GM19463 (cell line): ENCODE measurements at regions not wholly inside any gene's neighbourhood (a gene's known extent, or its start where the extent isn't known, plus 50 kb on each side); places are given as distances from the start of the nearest gene placed in this dataset.
A peak's percentile ranks its signal among the peaks of the same experiment; 100 is the strongest.

Experiments
- ATAC-seq: cut with Tn5 transposase; IDR thresholded peaks from one replicate; pipeline ENCODE4 v1.9.1; 2021; ENCODE audit warnings: mild to moderate bottlenecking, moderate library complexity; ENCODE audit not compliant: unreplicated experiment

DNA sequence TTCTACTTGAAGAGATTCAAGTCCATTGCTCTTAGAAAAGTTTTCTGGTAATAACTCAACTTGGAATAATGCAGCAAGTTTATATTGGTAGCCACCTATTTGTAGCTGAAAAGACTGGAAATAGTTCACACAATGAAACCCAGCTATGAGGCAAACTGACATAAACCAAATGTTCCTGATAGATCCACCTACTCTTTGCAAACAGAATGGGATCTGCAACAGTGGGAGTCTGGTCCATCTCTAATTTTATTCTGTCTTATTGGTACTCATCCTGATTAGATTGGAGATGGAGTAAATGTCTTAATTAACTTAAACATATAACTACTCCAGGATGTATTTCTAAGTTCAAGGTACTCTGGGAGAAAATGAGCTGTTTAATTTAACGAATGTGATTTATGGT lies 438.0 kb downstream of the OLFM4 start:
- no peak for ATAC-seq

DNA sequence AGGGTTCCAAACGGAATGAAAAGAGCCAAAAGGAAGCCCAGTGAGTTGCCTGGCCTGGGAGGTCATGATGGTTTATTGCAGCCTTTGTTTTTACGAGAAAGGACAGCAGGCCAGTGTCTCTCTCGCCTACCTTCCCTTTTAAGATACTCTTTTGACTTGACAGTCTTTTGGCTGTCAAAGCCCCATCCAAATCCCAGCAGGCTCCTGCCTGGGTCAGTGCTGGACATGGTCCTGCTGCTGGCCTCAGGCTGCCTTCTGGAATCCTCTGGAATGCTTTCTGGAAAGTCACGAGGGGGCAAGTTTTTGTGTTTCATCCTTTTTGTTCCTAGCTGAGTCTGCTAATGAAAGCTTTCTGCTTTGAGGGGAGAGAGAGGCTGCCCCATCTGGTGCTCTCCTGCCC lies 444.8 kb downstream of the OLFM4 start:
- ATAC-seq, result no peak

DNA sequence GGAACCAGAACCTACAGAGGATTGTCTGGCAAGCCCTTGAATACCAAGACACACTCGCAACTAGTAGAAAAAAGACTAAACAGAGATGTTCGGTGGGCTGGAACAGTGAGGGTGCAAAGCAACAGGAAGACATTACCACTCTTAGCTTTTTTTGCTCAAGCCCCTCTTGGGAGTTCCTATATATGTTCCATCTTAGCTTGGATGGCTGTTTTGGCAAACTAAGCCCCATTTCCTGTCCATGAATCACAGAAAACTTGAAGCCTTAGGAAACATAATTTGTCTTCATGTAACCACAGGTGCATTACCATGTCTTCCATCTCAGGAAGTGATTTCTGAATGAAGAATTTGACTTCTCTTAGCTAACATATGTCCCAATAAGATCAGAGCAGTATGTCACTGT lies 446.3 kb downstream of the OLFM4 start:
- no peak for ATAC-seq

DNA sequence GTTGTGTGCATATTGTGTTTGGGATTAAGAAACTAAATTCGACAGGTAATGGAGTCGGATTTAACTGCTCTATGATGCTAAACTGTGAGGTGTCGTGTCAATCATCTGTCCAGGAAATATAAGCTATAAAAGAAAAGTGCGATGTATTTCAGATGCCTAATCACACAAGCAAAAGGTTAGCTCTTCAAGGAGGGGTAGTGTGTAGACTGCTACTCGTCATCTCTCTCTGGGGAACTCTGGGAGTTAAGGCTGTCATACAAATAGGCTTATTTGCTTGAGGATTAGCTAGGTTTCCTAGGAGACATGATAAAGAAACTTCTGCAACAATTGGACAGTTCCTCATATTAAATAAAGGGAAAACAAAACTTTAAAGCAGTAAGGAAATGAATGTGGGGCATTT lies 462.1 kb downstream of the OLFM4 start:
- no peak for ATAC-seq

DNA sequence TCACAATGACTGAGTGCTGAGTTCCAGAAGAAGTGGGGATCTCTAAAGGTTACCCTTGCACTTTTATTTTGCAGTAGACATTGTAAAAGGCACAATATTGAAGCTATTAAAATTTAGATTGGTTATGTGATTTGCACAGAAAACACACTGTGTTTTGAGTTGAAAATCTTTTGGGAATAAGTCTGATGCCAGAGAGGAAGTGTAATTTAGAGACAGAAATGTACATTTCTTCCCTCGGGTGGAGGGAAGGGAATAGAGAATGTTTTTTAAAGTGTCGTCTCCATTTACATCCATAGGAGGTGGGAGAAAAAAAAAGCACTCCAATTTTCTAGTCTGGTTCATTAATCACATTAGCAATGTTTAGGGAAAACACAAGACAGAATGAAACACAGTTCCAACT lies 465.8 kb downstream of the OLFM4 start:
- ATAC-seq, result no peak

DNA sequence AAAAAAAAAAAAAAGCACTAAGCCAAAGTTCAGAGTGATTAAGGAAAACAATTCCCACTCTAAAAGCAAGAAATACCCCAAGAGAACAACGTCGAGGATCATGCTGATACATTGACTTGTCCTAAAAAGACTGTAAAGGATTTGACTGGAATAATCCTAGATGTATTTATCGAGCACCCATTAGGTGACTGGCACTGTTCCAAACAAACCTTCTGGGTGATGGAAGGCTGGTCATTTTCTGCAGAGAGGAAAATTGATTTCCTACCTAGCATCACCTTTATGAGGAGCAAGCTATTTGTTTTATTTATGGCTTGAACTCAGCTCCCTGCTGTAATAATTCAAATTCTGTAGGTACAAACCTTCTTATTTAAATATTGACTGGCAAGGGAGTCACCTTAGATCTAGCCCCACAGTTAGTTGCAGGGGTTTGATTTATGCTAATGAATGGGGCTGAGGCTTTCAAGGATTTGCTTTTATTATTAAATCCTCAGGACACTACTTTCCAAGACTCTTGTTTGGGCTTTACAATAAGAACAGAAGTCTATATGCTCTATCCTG lies 471.0 kb downstream of the OLFM4 start:
- no peak for ATAC-seq

DNA sequence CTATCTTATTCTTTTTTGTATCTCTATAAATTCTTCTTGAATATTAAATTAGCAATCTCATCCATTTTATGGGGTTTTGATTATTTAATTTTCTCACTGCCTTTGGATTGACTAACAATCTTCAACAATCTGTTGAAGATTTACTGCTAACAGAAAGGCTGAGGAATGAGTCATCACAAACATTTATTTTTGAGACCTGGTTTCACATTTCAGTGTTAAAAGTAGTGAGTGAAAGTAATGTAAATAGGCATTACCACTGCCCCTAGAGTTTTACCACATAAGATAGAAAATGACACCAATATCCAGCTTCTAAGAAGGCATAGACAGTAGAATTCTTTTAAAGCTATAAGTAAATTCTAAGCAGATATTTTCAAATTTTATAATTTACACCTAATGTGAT lies 472.8 kb downstream of the OLFM4 start:
- peak; percentile 50 for ATAC-seq

DNA sequence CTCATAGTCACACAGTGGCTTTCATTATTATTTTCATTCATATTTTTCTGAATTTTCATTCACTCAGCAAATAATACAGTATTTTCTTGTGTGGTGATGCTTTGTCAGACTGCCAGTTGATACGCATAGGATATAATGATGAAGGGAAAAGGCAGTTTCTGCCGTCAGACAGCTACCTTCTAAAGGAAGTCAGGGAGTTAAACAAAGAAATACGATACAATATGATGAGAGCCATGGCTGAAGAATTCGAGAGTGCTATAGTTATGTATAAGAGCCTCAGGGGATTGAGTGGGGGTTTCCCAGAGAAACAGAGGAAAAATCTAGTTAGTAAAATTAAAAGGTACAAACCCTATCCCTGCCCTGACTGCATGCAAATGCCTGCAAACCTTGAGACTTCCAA lies 479.1 kb downstream of the OLFM4 start:
- ATAC-seq, result no peak

DNA sequence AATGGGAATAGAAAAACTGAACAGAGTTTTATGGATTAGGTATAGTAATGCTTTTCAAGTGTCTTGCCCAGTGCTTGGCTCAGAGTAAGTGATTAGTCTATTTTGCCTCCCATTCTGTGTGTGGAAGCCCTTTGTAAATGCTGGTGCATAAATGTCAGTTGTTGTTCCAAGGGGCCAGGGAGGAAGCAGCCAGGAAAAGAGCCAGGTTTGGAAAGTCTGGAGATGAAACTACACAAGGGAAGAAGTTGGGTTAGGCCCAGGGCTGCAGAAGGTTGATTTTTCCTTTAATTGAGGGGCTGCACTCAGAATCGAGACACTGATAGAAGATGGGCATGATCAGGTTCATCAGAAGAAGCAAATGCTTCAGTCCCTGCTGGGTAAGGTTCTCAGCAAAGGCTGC lies 484.0 kb downstream of the OLFM4 start:
- no peak for ATAC-seq

DNA sequence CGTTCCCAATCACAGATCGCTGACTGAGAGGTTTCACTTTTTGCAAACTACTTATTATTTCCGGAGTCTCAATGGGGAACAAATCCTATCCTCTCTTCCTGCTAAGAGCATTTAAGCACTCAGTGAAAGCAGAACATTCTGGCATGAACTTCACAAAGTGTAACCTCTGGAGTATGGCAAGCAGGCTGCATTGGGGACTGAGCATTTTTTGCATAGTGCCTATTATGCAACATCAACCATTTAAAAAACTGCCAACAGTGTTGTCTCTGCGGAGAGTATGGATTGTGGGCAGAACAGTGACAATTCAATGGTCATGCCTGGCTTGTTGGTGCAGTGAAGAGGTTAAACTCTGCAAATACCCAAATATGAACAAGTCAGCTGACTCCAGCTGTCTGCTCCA lies 484.6 kb downstream of the OLFM4 start:
- ATAC-seq, result no peak

DNA sequence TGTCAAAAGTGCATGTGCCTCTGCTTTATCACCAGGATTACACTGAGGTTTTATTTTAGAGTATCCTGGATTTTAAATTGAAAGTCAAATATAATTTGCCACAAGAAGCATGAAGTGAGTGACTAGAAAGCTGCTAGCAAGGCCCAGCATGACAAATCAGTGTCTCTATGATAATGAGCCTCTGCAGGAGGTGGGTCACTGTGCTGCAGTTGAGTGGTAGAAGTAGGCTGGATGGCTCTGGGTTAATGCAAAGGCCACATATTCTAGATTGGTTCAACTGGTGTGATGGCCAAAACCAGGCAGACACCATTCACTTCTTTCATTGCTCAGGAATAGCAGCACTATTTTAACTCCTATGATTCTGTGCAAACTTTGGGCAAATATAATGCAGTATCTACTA lies 491.5 kb downstream of the OLFM4 start:
- ATAC-seq, result no peak

DNA sequence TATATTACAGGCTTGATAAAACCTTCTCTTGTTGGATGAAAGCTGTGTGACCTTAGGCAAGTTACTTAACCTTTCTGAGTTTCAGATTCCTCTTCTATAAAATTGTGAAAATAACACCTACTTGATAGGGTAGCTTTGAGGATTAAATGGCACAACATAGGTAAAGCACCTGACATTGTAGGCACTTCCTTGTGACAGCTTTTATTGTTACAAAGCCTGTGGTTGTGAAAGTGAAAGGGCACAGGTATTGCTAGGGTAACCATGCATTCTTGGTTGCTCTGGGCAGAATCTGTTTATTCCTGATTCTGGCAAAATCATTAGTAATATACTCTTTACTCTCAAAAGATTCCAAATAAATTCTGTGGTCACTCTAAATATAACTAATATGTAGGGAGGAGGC lies 493.4 kb downstream of the OLFM4 start:
- ATAC-seq, result no peak

DNA sequence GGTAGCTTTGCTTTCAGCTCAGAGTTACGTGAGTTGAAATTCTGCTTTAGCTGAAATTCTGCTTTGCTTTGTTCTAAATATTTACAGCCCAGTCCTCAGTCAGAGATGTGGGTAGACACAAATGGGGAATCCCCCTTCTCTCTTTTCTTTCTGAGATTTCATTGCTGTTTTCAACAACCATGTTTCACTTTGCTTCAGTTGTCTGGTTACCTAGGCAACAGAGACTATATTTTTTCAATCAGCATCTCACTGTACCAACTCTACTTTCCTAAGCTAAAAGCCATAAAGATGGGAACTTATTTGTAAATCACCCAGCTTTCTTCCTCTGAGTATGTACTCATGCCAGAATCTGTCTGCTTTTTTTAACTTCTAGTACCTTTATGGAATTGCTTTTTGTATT lies 509.0 kb downstream of the OLFM4 start:
- no peak for ATAC-seq

DNA sequence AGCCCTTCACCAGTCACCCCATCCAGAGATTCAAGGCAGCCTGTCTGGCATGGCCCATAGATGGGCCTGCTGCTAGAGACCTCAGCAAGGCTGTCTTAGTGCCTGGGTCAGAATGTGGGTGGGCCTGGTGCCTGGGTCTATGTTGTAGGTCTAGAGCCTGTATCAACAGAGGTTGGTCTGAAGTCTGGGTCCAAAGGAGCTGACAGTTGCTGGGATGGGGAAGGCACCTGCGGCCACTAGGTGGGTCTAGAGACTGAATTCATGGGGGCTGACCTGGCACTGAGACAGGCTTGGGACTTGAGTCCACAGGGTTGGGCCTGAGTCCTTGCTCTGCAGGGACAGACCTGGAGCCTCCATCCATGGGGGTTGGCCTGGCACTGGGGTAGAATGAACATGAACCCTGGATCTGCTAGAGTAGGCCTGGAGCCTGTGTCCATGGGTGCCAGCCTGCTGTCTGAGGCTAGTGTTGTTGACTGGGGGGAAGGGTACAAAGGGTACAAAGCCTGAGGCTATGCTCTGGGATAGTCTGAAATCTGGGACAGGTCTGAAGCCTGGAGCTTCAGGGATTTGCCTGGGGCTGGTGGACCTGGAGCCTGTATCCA lies 516.8 kb downstream of the OLFM4 start:
- no peak for ATAC-seq

DNA sequence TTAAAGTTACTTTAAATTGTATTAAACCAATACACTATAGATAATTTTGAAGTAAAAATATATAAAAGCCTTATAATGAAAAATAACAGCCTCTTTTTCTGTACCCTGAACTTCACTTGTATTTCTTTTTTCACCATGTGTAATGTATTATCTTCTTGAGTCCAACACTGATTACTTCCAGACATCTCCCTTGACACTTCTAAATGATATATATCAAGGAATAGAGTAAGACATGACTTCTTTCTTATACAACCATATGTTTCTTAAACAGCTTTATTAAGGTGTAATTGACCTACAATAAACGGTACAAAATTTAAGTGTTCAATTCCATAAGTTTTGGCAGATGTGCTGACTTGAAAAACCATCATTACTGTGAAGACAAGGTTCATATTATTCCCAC lies 531.9 kb downstream of the OLFM4 start:
- no peak for ATAC-seq

DNA sequence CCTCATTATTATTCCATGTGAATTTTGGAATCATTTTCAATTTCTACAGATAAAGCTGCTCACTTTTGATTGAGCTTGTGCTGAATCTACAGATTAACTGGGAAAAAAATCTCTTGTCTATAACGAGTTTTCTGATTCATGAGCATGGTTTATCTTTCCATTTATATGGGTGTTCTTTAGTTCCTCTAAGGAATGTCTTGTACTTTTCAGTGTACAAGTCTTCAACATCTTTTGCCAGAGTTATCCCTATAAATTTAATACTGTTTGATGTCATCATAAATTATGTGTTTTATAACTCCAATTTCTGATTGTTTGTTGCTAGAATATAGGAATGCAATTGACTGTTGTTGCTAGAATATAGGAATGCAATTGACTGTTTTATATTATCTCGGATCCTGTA lies 533.8 kb downstream of the OLFM4 start:
- ATAC-seq, result no peak

DNA sequence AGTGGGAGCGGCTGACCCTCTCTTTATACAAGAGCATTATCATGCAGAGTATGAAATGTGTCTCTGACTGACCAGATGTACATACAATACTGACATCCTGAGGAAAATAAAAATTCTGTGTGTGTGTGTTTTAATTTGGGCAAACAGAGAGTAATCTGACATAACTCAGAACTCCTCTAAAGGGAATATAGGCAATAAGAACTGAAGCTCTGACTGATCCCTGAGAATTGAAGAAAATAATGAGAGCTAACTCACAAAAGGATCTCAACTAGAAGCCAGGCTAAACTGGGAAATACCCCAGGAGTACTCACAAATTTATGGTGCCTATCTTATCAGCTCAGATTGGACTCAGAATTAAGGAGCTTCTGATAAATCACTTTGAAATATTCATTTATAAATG lies 539.9 kb downstream of the OLFM4 start:
- no peak for ATAC-seq

DNA sequence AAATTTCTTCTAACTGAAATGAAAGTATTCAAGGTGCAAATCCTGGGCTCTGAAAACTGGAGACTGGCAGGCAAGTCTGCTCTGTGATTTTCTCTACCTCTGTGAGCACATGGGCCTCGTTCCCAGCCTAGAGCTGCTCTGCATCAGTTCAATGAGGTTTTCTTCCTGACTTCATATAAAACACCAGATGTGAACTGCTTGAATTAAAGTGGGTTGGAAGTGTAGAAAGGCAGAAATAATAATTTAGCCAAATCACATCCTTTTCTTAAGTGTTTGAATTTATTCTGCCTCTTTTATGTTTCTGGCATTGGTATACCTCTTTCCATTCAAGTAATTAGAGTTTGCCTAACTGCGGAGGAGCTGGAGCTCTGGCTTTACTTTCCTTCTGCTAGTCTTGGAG lies 540.8 kb downstream of the OLFM4 start:
- no peak for ATAC-seq

DNA sequence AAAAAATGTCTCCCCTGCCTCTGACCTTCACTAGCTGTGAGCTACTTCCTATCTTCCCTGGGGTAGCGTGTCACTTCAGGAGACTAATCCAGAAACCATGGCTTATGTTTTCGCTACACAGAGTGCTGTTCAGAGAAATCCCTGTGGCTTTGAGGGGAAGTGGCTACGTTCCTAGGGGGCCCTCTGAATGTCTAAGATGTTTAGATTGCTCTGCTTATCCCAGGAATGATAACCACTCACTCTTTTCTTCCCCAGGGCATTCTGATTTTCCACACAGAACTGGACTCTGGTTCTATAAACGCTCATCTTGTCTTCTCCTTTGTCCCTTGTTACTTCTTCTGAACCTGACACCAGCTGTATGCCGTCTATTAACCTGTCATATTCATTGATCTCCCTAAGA lies 572.5 kb downstream of the OLFM4 start:
- no peak for ATAC-seq

DNA sequence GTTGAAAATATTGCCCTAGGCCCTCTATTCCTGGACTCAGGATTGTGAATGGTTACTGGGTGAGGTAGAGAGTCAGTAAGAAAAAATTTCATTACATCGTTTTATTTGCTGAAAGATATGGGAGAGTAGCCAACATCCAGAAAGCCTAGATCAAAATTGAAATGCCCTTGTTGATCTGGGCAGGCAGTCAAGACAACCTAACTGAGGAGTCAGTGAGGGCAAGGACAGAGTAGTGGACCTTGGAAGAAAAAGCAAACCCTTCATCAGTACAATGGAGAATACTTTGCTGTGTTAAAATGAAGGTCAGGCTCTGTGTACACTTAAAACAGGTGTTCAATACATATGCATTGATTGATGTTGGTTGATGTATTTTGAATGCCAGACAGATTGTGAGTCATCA lies 576.7 kb downstream of the OLFM4 start:
- ATAC-seq, result no peak

DNA sequence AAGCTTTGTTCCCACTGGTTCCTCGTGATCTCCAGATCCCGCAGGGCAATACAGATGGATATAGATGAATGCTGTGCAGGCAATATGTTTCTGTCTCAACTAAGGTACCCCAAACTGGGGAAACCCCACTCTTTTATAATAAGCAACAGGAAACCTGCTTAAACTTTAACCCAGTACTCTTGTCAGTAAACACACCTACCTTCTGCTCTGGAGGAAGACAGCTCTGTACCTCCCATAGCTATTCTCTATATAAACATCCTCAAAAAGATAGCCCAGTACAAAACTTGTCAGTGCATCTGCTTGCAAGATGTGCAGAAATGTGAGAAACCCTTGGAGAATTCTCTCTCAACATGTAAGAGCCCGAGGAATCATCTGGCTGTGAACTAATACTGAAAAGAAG lies 583.6 kb downstream of the OLFM4 start:
- ATAC-seq, result peak; percentile 47

DNA sequence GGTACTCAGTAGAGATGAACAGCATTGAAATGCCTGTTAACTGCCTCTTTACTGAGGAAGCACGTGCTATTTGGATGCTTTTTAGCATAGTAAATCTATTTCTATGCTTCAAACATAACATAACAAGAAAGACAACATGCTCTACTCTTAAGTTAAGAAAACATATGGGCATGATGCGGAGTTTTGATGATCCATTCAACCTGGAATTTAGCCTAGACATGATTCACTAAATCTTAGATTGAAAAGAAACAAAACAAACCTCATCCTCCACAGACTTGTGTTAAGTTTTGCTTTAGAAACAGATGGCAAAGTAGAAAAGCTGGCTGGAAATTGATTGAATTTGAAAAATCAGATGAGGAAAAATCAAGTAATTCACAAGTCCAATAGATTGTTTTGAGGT lies 593.8 kb downstream of the OLFM4 start:
- no peak for ATAC-seq

DNA sequence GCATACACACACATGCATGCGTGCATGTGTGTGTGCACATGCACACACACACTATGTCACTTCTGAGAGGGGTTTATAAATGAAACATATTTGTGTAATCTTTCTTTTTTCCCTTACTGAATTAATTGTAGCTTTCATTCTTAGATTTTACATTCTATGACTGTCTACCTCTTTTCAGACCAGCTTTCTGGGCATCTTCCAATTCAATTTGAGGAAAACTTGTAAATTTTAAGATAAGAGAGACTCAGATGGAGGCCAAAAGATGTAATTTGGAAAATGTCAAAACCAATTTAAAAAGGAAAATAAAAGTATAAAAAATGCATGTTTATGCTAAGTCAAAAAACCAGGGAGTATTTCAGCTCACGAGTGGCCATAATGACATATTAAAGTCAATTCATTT lies 594.5 kb downstream of the OLFM4 start:
- no peak for ATAC-seq
